ENCODE measurements at regions not wholly inside any gene's neighbourhood (a gene's known extent, or its start where the extent isn't known, plus 50 kb on each side); places are given as distances from the start of the nearest gene placed in this dataset.

DNA sequence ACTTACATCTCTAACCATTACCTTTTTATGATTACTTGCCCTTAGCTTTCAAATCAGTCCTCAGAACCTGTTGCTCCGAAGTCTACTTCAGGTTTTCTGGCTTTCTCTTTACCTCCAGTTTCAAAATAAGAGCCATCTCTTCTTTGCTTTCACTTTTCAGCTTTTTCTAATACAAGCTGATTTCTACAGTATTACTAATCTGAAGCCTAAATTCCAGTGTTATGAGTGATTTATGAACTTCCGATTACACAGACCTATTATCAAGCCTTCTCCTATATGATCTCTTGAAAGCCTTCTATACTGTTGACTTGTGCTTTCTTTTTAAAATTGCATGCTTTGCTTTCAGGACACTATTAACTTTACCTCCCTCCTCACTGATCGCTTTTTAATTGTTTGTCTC is 1307.8 kb upstream of the CELF2 start:
- TF ChIP-seq, protein P1, sequence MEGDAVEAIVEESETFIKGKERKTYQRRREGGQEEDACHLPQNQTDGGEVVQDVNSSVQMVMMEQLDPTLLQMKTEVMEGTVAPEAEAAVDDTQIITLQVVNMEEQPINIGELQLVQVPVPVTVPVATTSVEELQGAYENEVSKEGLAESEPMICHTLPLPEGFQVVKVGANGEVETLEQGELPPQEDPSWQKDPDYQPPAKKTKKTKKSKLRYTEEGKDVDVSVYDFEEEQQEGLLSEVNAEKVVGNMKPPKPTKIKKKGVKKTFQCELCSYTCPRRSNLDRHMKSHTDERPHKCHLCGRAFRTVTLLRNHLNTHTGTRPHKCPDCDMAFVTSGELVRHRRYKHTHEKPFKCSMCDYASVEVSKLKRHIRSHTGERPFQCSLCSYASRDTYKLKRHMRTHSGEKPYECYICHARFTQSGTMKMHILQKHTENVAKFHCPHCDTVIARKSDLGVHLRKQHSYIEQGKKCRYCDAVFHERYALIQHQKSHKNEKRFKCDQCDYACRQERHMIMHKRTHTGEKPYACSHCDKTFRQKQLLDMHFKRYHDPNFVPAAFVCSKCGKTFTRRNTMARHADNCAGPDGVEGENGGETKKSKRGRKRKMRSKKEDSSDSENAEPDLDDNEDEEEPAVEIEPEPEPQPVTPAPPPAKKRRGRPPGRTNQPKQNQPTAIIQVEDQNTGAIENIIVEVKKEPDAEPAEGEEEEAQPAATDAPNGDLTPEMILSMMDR (IDR thresholded peaks at IDR 0.05), result no peak
- TF ChIP-seq EZH2phosphoT487 (IDR thresholded peaks at IDR 0.05) (no peak), EZH2 (IDR thresholded peaks at IDR 0.05) (no peak)

Data from neural progenitor cell (in vitro differentiated cells).